GM12873 (cell line): ENCODE measurements at regions not wholly inside any gene's neighbourhood (a gene's known extent, or its start where the extent isn't known, plus 50 kb on each side); places are given as distances from the start of the nearest gene placed in this dataset.

Experiments
- TF ChIP-seq, protein P1 (sequence below): IDR thresholded peaks from 2 replicates; pipeline ENCODE4 v1.5.1; 2012; ENCODE audit warnings: low read depth, mild to moderate bottlenecking, moderate library complexity, low read length, control low read depth; ENCODE audit not compliant: insufficient read depth; ENCODE audit errors: missing control alignments

DNA sequence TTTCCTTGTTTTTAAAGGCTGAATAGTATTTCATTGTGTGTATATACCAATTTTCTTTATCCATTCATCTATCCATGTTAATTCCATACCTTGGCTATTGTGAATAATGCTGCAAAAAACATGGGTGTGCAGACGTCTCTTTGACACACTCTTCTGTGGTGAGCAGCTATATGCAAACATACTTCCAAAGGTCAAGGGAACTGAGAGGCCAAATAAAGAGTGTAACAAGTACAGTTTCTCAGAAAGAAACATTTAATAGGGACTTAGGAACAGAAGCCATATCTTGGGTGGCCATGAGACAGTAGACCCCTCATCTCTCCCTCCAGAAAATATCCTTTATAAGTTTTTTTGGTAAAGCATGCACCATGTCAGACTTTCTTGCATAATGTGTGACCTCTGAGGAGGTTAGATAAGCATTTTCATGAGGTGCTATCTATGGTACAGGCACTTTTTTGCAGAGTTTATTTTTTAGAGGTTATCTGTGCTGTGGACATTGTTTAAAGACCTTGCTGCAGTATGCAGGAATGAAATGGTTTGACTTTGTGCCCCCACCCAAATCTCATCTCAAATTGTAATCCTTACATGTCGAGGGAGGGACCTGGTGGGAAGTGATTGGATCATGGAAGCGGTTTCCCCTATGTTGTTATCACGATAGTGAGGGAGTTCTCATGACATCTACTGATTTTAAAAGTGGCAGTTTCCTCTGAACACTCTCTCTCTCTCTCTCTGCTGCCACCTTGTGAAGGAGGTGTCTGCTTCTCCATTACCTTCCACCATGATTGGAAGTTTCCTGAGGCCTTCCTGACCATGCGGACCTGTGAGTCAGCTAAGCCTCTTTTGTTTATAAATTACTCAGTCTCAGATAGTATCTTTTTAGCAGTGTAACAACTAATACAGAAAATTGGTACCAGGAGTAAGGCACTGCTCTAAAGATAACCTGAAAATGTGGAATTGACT lies 1202.3 kb downstream of the GALC start:
- TF ChIP-seq, protein P1, sequence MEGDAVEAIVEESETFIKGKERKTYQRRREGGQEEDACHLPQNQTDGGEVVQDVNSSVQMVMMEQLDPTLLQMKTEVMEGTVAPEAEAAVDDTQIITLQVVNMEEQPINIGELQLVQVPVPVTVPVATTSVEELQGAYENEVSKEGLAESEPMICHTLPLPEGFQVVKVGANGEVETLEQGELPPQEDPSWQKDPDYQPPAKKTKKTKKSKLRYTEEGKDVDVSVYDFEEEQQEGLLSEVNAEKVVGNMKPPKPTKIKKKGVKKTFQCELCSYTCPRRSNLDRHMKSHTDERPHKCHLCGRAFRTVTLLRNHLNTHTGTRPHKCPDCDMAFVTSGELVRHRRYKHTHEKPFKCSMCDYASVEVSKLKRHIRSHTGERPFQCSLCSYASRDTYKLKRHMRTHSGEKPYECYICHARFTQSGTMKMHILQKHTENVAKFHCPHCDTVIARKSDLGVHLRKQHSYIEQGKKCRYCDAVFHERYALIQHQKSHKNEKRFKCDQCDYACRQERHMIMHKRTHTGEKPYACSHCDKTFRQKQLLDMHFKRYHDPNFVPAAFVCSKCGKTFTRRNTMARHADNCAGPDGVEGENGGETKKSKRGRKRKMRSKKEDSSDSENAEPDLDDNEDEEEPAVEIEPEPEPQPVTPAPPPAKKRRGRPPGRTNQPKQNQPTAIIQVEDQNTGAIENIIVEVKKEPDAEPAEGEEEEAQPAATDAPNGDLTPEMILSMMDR, result no peak

DNA sequence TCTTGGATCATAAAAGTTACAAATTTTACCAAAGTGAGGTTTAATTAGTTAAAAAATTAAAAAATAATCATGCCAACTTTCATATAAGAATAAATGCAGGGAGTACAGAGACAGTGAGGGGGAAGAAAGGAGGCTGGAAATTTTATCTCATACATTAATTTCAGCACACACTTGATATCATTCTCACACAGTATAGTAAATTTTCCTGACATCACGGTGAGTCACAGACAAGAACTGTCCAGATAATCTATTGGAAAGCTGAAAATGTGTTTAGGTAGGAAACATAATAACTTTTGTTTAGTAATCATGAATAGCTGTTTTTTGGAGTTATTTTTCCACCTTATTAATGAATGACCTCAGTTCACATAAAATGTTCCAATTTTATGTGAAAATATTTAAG lies 1204.8 kb downstream of the GALC start:
- TF ChIP-seq, protein P1, result no peak

DNA sequence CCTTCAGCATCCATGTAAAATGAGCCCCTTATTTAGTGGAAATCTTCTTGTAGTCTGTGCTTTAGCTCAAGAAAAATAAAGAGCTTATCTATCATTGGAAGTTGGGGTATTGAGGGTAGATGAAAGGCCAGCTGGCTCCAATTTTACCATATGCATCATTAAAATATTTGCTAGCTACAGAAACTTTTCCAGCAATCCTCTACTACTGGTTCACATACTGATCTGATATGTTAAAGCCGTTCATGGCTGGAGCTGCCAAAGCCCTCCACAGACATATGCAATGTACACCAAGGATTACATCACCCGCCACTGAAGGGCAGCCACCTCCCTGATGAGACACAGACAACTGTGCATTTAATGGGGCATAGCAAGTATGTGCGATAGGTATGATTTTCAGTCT lies 1205.3 kb downstream of the GALC start:
- TF ChIP-seq, protein P1, result no peak

- TF ChIP-seq, protein P1, result no peak
Observed at GRCh38 chr14:86782092-86782580, 1210.8 kb downstream of the GALC start.

- TF ChIP-seq, protein P1, result no peak
Observed at GRCh38 chr14:86780876-86781510, 1212.0 kb downstream of the GALC start.

GRCh38 chr14:86780461-86780860 lies 1212.5 kb downstream of the GALC start:
- TF ChIP-seq, protein P1, result no peak

DNA sequence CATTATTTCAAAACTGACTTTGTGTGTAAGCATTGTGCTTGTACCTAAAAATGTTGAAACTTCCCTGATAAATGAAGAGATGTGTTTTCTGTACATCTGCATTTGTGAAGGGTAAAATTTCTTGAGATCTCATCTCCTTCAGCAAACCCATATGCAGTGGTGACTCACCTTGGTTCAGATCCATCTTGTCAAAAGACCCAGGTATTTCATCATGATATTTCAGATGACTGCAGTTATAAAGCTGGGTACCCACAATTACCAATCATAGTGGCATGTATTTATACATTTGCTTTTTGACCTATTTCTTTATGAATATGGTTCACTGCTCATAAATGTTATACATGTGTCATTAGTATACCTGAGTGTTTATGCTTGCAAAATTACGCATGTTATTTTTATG lies 1213.6 kb downstream of the GALC start:
- TF ChIP-seq, protein P1, result no peak
